ENCODE measurements at regions not wholly inside any gene's neighbourhood (a gene's known extent, or its start where the extent isn't known, plus 50 kb on each side); places are given as distances from the start of the nearest gene placed in this dataset.

- TF ChIP-seq POLR2AphosphoS5 (IDR thresholded peaks at IDR 0.05): no peak
- TF ChIP-seq, protein P1, sequence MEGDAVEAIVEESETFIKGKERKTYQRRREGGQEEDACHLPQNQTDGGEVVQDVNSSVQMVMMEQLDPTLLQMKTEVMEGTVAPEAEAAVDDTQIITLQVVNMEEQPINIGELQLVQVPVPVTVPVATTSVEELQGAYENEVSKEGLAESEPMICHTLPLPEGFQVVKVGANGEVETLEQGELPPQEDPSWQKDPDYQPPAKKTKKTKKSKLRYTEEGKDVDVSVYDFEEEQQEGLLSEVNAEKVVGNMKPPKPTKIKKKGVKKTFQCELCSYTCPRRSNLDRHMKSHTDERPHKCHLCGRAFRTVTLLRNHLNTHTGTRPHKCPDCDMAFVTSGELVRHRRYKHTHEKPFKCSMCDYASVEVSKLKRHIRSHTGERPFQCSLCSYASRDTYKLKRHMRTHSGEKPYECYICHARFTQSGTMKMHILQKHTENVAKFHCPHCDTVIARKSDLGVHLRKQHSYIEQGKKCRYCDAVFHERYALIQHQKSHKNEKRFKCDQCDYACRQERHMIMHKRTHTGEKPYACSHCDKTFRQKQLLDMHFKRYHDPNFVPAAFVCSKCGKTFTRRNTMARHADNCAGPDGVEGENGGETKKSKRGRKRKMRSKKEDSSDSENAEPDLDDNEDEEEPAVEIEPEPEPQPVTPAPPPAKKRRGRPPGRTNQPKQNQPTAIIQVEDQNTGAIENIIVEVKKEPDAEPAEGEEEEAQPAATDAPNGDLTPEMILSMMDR (IDR thresholded peaks at IDR 0.05): no peak
- TF ChIP-seq POLR2A (IDR thresholded peaks at IDR 0.05): no peak
Observed at GRCh38 chr6:84512391-84512790, 252.0 kb downstream of the TBX18 start.
